GM23338 (cell line): ENCODE measurements at regions not wholly inside any gene's neighbourhood (a gene's known extent, or its start where the extent isn't known, plus 50 kb on each side); places are given as distances from the start of the nearest gene placed in this dataset.

Experiments
- CTCF ChIP-seq, 2 experiments: fragments of 200-600 bp in 1 of 2; sonication (generic) in 1 of 2; conservative IDR thresholded peaks; 2 replicates each; pipeline versions ENCODE4 v1.5.1 to v1.6.1; 2016 to 2017; ENCODE audit warnings: antibody characterized with exemption in 2 of 2, low read depth in 2 of 2, mild to moderate bottlenecking in 2 of 2, moderate library complexity in 1 of 2
- EZH2 ChIP-seq: fragments of 200-600 bp; sonication (generic); IDR thresholded peaks from one replicate; pipeline ENCODE4 v1.8.0; 2017; ENCODE audit warnings: antibody characterized with exemption, mild to moderate bottlenecking, low read depth; ENCODE audit not compliant: unreplicated experiment
- REST ChIP-seq: IDR thresholded peaks from one replicate; pipeline ENCODE4 v1.6.1; 2018; ENCODE audit warnings: antibody characterized with exemption; ENCODE audit not compliant: unreplicated experiment

- no peak for TF ChIP-seq CTCF (conservative IDR thresholded peaks at IDR 0.05; ENCODE audit: low read depth in 2 of 2)
- no peak for TF ChIP-seq EZH2
- no peak for TF ChIP-seq REST
Measured at GRCh38 chr18:35861367-35862118, 110.9 kb upstream of the RMP24 start.
